DOHH2 (cell line): ENCODE measurements at regions not wholly inside any gene's neighbourhood (a gene's known extent, or its start where the extent isn't known, plus 50 kb on each side); places are given as distances from the start of the nearest gene placed in this dataset.

Experiments used
- H3F3A ChIP-seq: fragments of 200-600 bp; sonication (generic), shearing (Covaris generic); 2 replicates; pipeline ENCODE4 v1.6.0; 2016; ENCODE audit warnings: antibody characterized with exemption, mild to moderate bottlenecking; ENCODE audit not compliant: control insufficient read depth, insufficient read depth
- H3K27ac ChIP-seq: fragments of 200-600 bp; sonication (generic); 2 replicates; pipeline ENCODE4 v1.5.1; 2014; ENCODE audit warnings: low read depth, mild to moderate bottlenecking, low read length, moderate library complexity
- H3K27me3 ChIP-seq: fragments of 200-600 bp; sonication (generic); 2 replicates; pipeline ENCODE4 v1.6.1; 2014; ENCODE audit warnings: mild to moderate bottlenecking, low read length, mixed read lengths; ENCODE audit not compliant: control insufficient read depth
- H3K36me3 ChIP-seq: fragments of 200-600 bp; sonication (generic); 2 replicates; pipeline ENCODE4 v1.6.1; 2014; ENCODE audit warnings: mild to moderate bottlenecking, low read length, moderate library complexity, mixed read lengths; ENCODE audit not compliant: control insufficient read depth
- H3K4me1 ChIP-seq: fragments of 200-600 bp; sonication (generic); 2 replicates; pipeline ENCODE4 v1.6.1; 2014; ENCODE audit warnings: mild to moderate bottlenecking, low read length, mixed read lengths; ENCODE audit not compliant: control insufficient read depth
- H3K4me2 ChIP-seq: fragments of 200-600 bp; sonication (generic); 2 replicates; pipeline ENCODE4 v1.6.0; 2014; ENCODE audit warnings: mild to moderate bottlenecking, low read length, moderate library complexity
- H3K4me3 ChIP-seq: fragments of 200-600 bp; sonication (generic); 2 replicates; pipeline ENCODE4 v1.5.1; 2014; ENCODE audit warnings: mild to moderate bottlenecking, low read length, mixed read lengths
- H3K79me2 ChIP-seq: fragments of 200-600 bp; sonication (generic); 2 replicates; pipeline ENCODE4 v1.6.1; 2014; ENCODE audit warnings: mild to moderate bottlenecking, low read length, mixed read lengths; ENCODE audit not compliant: control insufficient read depth
- H3K9me2 ChIP-seq: fragments of 200-600 bp; sonication (generic); replicated peaks from 2 replicates; pipeline ENCODE4 v1.6.1; 2014; ENCODE audit warnings: mild to moderate bottlenecking, low read length, mixed read lengths; ENCODE audit not compliant: control insufficient read depth
- H3K9me3 ChIP-seq: fragments of 200-600 bp; sonication (generic); 2 replicates; pipeline ENCODE4 v1.6.1; 2014; ENCODE audit warnings: antibody characterized with exemption, low read length, mixed read lengths; ENCODE audit not compliant: control insufficient read depth, insufficient read depth
- H4K20me1 ChIP-seq: fragments of 200-600 bp; sonication (generic); 2 replicates; pipeline ENCODE4 v1.6.0; 2014; ENCODE audit warnings: low read depth, mild to moderate bottlenecking, antibody characterized with exemption, low read length, moderate library complexity; ENCODE audit not compliant: control insufficient read depth, insufficient read depth
- EZH2phosphoT487 ChIP-seq: fragments of 200-600 bp; sonication (generic); IDR thresholded peaks from 2 replicates; pipeline ENCODE4 v1.6.1; 2017; ENCODE audit warnings: borderline replicate concordance, mild to moderate bottlenecking, antibody characterized with exemption, low read length, moderate library complexity, mixed read lengths
- TF ChIP-seq, protein P1 (sequence below): fragments of 200-600 bp; sonication (generic); IDR thresholded peaks from one replicate; pipeline ENCODE4 v1.5.1; 2014; ENCODE audit warnings: antibody characterized with exemption, mild to moderate bottlenecking, low read depth, low read length; ENCODE audit not compliant: poor library complexity, severe bottlenecking

GRCh38 chr14:83467811-83468210 lies 1934.2 kb upstream of the SEL1L start:
- Histone ChIP-seq H3K79me2 (no peaks in the 10 kb centered on the region), H3K4me1 (no peaks in the 10 kb centered on the region), H3K4me2 (no peak overlapping the region), H3F3A (no peaks in the 10 kb centered on the region), H4K20me1 (no peaks in the 10 kb centered on the region), H3K9me3 (no peaks in the 10 kb centered on the region), H3K27me3 (no peaks in the 10 kb centered on the region), H3K36me3 (no peaks in the 10 kb centered on the region), H3K4me3 (no peak overlapping the region), H3K27ac (no peak overlapping the region), H3K9me2 (no peaks in the 10 kb centered on the region)
- TF ChIP-seq, protein P1, sequence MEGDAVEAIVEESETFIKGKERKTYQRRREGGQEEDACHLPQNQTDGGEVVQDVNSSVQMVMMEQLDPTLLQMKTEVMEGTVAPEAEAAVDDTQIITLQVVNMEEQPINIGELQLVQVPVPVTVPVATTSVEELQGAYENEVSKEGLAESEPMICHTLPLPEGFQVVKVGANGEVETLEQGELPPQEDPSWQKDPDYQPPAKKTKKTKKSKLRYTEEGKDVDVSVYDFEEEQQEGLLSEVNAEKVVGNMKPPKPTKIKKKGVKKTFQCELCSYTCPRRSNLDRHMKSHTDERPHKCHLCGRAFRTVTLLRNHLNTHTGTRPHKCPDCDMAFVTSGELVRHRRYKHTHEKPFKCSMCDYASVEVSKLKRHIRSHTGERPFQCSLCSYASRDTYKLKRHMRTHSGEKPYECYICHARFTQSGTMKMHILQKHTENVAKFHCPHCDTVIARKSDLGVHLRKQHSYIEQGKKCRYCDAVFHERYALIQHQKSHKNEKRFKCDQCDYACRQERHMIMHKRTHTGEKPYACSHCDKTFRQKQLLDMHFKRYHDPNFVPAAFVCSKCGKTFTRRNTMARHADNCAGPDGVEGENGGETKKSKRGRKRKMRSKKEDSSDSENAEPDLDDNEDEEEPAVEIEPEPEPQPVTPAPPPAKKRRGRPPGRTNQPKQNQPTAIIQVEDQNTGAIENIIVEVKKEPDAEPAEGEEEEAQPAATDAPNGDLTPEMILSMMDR: no peak
- TF ChIP-seq EZH2phosphoT487: no peak

DNA sequence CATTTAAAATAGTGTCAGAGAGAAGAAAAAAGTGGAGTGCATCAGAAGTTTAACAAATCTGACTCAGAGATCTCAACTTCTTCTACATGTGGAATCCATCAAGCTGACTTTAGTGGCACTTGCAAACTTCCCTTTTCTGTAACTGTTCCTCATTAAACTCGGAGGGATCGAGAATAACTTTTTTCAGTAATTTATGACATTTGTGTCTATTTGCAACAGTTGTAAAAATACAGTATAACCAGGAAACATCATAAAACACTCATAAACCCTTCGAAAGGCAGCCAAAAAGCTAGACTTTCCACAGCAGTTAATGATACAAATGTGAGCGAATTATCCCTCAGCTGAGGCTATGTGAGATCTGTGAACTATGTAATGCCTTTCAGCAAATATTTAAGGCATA lies 1936.8 kb upstream of the SEL1L start:
- no peak overlapping the region for H3K27ac ChIP-seq
- no peaks in the 10 kb centered on the region for H3K4me1 ChIP-seq
- H3K36me3 ChIP-seq: no peaks in the 10 kb centered on the region
- no peaks in the 10 kb centered on the region for H4K20me1 ChIP-seq
- H3K4me3 ChIP-seq: no peak overlapping the region
- no peaks in the 10 kb centered on the region for H3F3A ChIP-seq
- no peaks in the 10 kb centered on the region for H3K79me2 ChIP-seq
- H3K4me2 ChIP-seq: no peak overlapping the region
- H3K9me3 ChIP-seq: no peaks in the 10 kb centered on the region
- no peaks in the 10 kb centered on the region for H3K27me3 ChIP-seq
- no peak for TF ChIP-seq EZH2phosphoT487
- TF ChIP-seq, protein P1: no peak
- no peaks in the 10 kb centered on the region for H3K9me2 ChIP-seq

DNA sequence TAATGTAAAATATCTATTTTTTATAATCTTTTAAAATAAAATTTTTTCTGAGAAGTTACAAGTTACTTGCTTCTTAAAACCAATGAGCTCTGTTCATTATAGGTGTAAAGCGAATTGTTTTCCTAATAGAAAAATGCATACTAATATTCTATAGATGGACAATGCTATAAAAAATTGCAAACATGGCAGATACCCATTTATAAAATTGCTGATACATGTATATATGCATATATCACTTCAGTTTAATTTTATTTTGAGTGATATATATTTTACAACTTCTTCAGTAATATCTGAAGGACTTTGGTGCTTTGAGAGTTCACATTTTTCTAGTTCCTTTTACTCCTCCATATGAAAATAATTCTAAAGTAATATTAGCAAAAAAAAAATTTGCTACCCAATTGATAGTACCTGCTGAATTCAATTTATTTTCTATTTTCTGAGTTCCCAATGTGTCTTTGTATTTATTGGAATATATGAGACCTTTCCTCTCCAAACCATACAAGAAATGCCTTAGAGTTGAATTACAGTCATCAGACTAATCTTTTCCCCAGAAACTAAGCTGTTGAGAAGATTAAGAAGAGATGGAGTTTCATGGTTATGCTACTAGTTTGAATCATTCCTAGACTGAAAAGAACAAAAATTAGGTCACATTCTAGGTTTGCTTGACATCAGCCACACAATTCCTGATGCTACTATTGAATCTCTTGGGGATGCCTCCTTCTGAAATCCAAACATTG lies 1937.5 kb upstream of the SEL1L start:
- Histone ChIP-seq H3F3A (no peaks in the 10 kb centered on the region), H3K4me3 (no peak overlapping the region), H3K36me3 (no peaks in the 10 kb centered on the region), H3K4me1 (no peaks in the 10 kb centered on the region), H3K4me2 (no peak overlapping the region), H3K27me3 (no peaks in the 10 kb centered on the region), H3K27ac (no peak overlapping the region), H4K20me1 (no peaks in the 10 kb centered on the region), H3K9me3 (no peaks in the 10 kb centered on the region), H3K79me2 (no peaks in the 10 kb centered on the region), H3K9me2 (no peaks in the 10 kb centered on the region)
- TF ChIP-seq, protein P1: no peak
- no peak for TF ChIP-seq EZH2phosphoT487
